ENCODE measurements at regions not wholly inside any gene's neighbourhood (a gene's known extent, or its start where the extent isn't known, plus 50 kb on each side); places are given as distances from the start of the nearest gene placed in this dataset.

GRCh38 chr2:180572346-180572745 is 408.1 kb upstream of the UBE2E3 start:
- TF ChIP-seq RAD21 (IDR thresholded peaks at IDR 0.05; ENCODE audit: low read depth) (no peak), TCF7L2 (IDR thresholded peaks at IDR 0.05; ENCODE audit: borderline replicate concordance, extremely low read depth, insufficient read depth, insufficient read length) (no peak), CBX3 (IDR thresholded peaks at IDR 0.05; ENCODE audit: low read depth) (no peak), JUND (IDR thresholded peaks at IDR 0.05) (no peak), POLR2A (IDR thresholded peaks at IDR 0.05; ENCODE audit: borderline replicate concordance, extremely low read depth, insufficient read depth, insufficient read length) (no peak), EZH2phosphoT487 (IDR thresholded peaks at IDR 0.05; ENCODE audit: borderline replicate concordance) (no peak), CTCF (IDR thresholded peaks at IDR 0.05 in 2 of 3, conservative IDR thresholded peaks at IDR 0.05 in 1 of 3; ENCODE audit: borderline replicate concordance in 1 of 3, insufficient read depth in 1 of 3, low read depth in 2 of 3, low read length in 2 of 3) (no peak)
